ENCODE measurements at regions not wholly inside any gene's neighbourhood (a gene's known extent, or its start where the extent isn't known, plus 50 kb on each side); places are given as distances from the start of the nearest gene placed in this dataset.

DNA sequence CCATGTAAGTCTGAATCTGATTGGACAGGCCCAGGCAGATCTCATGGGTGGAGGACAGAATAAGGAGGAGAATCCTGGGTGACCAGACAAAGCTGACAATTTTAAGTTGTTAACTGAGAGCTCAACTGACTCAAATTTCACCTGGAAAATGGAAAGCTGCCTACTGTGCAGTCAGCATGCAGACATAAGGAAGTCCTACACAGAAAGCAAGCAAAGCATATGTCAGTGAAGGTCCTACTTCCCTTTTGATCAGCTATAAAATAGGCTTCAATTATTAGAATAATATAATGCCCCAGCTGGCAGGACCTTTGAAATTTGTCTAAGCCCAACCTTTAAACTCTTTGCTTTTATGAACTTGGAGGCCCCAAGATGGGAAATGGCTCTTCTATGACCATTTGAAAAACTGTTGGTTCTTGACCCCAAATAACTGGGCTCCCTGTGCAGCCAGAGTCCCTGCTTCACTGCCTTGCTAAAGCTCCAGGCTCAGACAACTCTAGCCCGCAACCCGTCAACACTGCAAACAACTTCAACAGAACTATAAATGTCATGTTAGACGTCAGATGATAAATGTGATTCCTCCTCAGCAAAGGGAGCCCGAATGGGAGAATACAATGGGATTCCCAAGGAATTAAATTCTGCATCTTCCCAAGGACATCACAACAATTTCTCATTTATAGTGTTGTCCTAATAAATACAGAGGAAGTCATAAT, 118.9 kb upstream of the ADRA1B start:
- Histone ChIP-seq H3K27ac (ENCODE audit: low read depth, low read length) (no peak overlapping the region), H2BK15ac (replicated peaks; ENCODE audit: low read depth) (no peak overlapping the region), H4K5ac (ENCODE audit: low read length) (no peak overlapping the region), H3K56ac (ENCODE audit: low read length) (no peak overlapping the region), H3K9ac (ENCODE audit: low read length) (no peak overlapping the region), H3K79me1 (ENCODE audit: low read length) (no peaks in the 10 kb centered on the region), H3K4me3 (ENCODE audit: low read length) (no peak overlapping the region), H3K23ac (ENCODE audit: low read length) (no peak overlapping the region), H4K8ac (ENCODE audit: low read depth, low read length) (no peak overlapping the region), H2BK120ac (ENCODE audit: low read depth, low read length) (no peak overlapping the region), H2AK5ac (ENCODE audit: low read length) (no peak overlapping the region), H2BK5ac (ENCODE audit: low read length) (no peak overlapping the region), H3K27me3 (ENCODE audit: insufficient read depth, low read length, poor library complexity) (no peaks in the 10 kb centered on the region), H3K4ac (ENCODE audit: low read depth, low read length) (no peak overlapping the region), H3K36me3 (ENCODE audit: control insufficient read depth, insufficient read depth, low read length) (no peaks in the 10 kb centered on the region), H3K4me2 (ENCODE audit: low read length) (no peak overlapping the region), H3K4me1 (ENCODE audit: control insufficient read depth, low read depth, low read length) (no peaks in the 10 kb centered on the region), H3K79me2 (ENCODE audit: control insufficient read depth, insufficient read depth, low read length) (no peaks in the 10 kb centered on the region), H3K18ac (ENCODE audit: low read length) (no peak overlapping the region)
- DNase-seq: no peak
- no CpG with 5 or more reads among the region's 4 CpGs for WGBS (ENCODE audit: extremely low coverage, insufficient coverage, low lambda C conversion rate)

DNA sequence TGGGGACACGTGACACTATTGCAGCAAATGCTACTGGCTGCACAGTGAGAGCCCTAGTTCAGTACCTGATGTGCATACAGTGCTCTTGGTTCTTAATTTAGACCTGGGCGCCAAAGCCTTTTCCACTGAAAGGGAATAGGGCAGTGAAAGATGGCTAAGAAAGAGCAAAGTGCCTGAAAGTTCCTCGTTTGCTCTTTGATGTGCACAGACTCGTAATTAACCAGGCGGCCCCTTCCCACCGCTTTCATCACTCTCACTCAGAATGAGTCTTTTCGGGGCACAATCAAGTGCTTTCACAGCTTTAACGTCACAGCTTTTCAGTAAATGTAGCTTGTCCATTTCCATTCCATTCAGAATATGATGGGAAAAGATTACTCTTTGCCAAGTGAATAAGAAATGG, 116.6 kb upstream of the ADRA1B start:
- Histone ChIP-seq H4K8ac (ENCODE audit: low read depth, low read length) (no peak overlapping the region), H2BK5ac (ENCODE audit: low read length) (no peak overlapping the region), H2BK15ac (replicated peaks; ENCODE audit: low read depth) (no peak overlapping the region), H3K18ac (ENCODE audit: low read length) (no peak overlapping the region), H2BK120ac (ENCODE audit: low read depth, low read length) (no peak overlapping the region), H3K27ac (ENCODE audit: low read depth, low read length) (no peak overlapping the region), H3K36me3 (ENCODE audit: control insufficient read depth, insufficient read depth, low read length) (no peaks in the 10 kb centered on the region), H3K9ac (ENCODE audit: low read length) (no peak overlapping the region), H3K27me3 (ENCODE audit: insufficient read depth, low read length, poor library complexity) (no peaks in the 10 kb centered on the region), H3K4me2 (ENCODE audit: low read length) (no peak overlapping the region), H3K79me1 (ENCODE audit: low read length) (no peaks in the 10 kb centered on the region), H3K4me3 (ENCODE audit: low read length) (no peak overlapping the region), H3K4me1 (ENCODE audit: control insufficient read depth, low read depth, low read length) (no peaks in the 10 kb centered on the region), H3K4ac (ENCODE audit: low read depth, low read length) (no peak overlapping the region), H3K79me2 (ENCODE audit: control insufficient read depth, insufficient read depth, low read length) (no peaks in the 10 kb centered on the region), H4K5ac (ENCODE audit: low read length) (no peak overlapping the region), H3K23ac (ENCODE audit: low read length) (no peak overlapping the region), H2AK5ac (ENCODE audit: low read length) (no peak overlapping the region), H3K56ac (ENCODE audit: low read length) (no peak overlapping the region)
- WGBS (ENCODE audit: extremely low coverage, insufficient coverage, low lambda C conversion rate): no CpG with 5 or more reads among the region's 8 CpGs
- DNase-seq: no peak

- no peak overlapping the region for H3K27ac ChIP-seq (ENCODE audit: low read depth, low read length)
- H3K4me1 ChIP-seq (ENCODE audit: control insufficient read depth, low read depth, low read length): no peaks in the 10 kb centered on the region
- H3K4me2 ChIP-seq (ENCODE audit: low read length): no peak overlapping the region
- H2BK120ac ChIP-seq (ENCODE audit: low read depth, low read length): no peak overlapping the region
- H3K27me3 ChIP-seq (ENCODE audit: insufficient read depth, low read length, poor library complexity): no peaks in the 10 kb centered on the region
- no peak overlapping the region for H4K5ac ChIP-seq (ENCODE audit: low read length)
- no peak overlapping the region for H4K8ac ChIP-seq (ENCODE audit: low read depth, low read length)
- no peak overlapping the region for H3K4me3 ChIP-seq (ENCODE audit: low read length)
- no peak overlapping the region for H3K18ac ChIP-seq (ENCODE audit: low read length)
- H3K79me2 ChIP-seq (ENCODE audit: control insufficient read depth, insufficient read depth, low read length): no peaks in the 10 kb centered on the region
- H2BK15ac ChIP-seq (replicated peaks; ENCODE audit: low read depth): no peak overlapping the region
- no CpG with 5 or more reads among the region's 8 CpGs for WGBS (ENCODE audit: extremely low coverage, insufficient coverage, low lambda C conversion rate)
- no peaks in the 10 kb centered on the region for H3K36me3 ChIP-seq (ENCODE audit: control insufficient read depth, insufficient read depth, low read length)
- no peaks in the 10 kb centered on the region for H3K79me1 ChIP-seq (ENCODE audit: low read length)
- no peak overlapping the region for H2AK5ac ChIP-seq (ENCODE audit: low read length)
- no peak overlapping the region for H2BK5ac ChIP-seq (ENCODE audit: low read length)
- H3K23ac ChIP-seq (ENCODE audit: low read length): no peak overlapping the region
- H3K4ac ChIP-seq (ENCODE audit: low read depth, low read length): no peak overlapping the region
- no peak for DNase-seq
- no peak overlapping the region for H3K56ac ChIP-seq (ENCODE audit: low read length)
- no peak overlapping the region for H3K9ac ChIP-seq (ENCODE audit: low read length)
Observed at GRCh38 chr5:159800131-159800840, 116.0 kb upstream of the ADRA1B start.

GRCh38 chr5:159801303-159801702, 115.0 kb upstream of the ADRA1B start:
- H3K4me3 ChIP-seq (ENCODE audit: low read length): no peak overlapping the region
- no peaks in the 10 kb centered on the region for H3K79me2 ChIP-seq (ENCODE audit: control insufficient read depth, insufficient read depth, low read length)
- H4K8ac ChIP-seq (ENCODE audit: low read depth, low read length): no peak overlapping the region
- H3K36me3 ChIP-seq (ENCODE audit: control insufficient read depth, insufficient read depth, low read length): no peaks in the 10 kb centered on the region
- no peak overlapping the region for H4K5ac ChIP-seq (ENCODE audit: low read length)
- no peak overlapping the region for H2BK120ac ChIP-seq (ENCODE audit: low read depth, low read length)
- H3K27me3 ChIP-seq (ENCODE audit: insufficient read depth, low read length, poor library complexity): no peaks in the 10 kb centered on the region
- no peaks in the 10 kb centered on the region for H3K4me1 ChIP-seq (ENCODE audit: control insufficient read depth, low read depth, low read length)
- H2BK5ac ChIP-seq (ENCODE audit: low read length): no peak overlapping the region
- H3K4ac ChIP-seq (ENCODE audit: low read depth, low read length): no peak overlapping the region
- H3K23ac ChIP-seq (ENCODE audit: low read length): no peak overlapping the region
- H3K9ac ChIP-seq (ENCODE audit: low read length): no peak overlapping the region
- H2AK5ac ChIP-seq (ENCODE audit: low read length): no peak overlapping the region
- no peak overlapping the region for H3K27ac ChIP-seq (ENCODE audit: low read depth, low read length)
- H3K18ac ChIP-seq (ENCODE audit: low read length): no peak overlapping the region
- DNase-seq: no peak
- no CpG with 5 or more reads among the region's 8 CpGs for WGBS (ENCODE audit: extremely low coverage, insufficient coverage, low lambda C conversion rate)
- no peak overlapping the region for H3K4me2 ChIP-seq (ENCODE audit: low read length)
- no peak overlapping the region for H2BK15ac ChIP-seq (replicated peaks; ENCODE audit: low read depth)
- H3K79me1 ChIP-seq (ENCODE audit: low read length): no peaks in the 10 kb centered on the region
- no peak overlapping the region for H3K56ac ChIP-seq (ENCODE audit: low read length)

DNA sequence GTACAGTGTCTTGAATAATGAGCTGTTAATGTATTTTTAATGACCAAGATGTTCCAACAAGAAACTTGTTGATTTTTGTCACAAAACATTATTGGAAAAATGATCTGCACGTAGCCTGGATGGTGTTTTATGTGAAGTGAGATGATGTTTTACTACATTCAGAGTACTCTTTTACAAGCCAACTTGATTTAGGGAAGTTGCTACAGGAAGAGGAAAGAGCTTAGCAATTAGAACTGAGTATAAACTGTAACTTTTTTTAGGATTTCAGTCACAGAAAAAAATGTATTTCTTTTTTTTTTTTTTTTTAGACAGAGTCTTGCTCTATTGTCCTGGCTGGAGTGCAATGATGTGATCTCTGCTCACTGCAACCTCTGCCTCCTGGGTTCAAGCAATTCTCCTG, 113.6 kb upstream of the ADRA1B start:
- H2AK5ac ChIP-seq (ENCODE audit: low read length): no peak overlapping the region
- no peaks in the 10 kb centered on the region for H3K79me1 ChIP-seq (ENCODE audit: low read length)
- no peak overlapping the region for H3K4me2 ChIP-seq (ENCODE audit: low read length)
- no peak overlapping the region for H4K5ac ChIP-seq (ENCODE audit: low read length)
- H3K56ac ChIP-seq (ENCODE audit: low read length): no peak overlapping the region
- DNase-seq: no peak
- H3K4me3 ChIP-seq (ENCODE audit: low read length): no peak overlapping the region
- H2BK15ac ChIP-seq (replicated peaks; ENCODE audit: low read depth): no peak overlapping the region
- no peak overlapping the region for H2BK5ac ChIP-seq (ENCODE audit: low read length)
- no peak overlapping the region for H3K9ac ChIP-seq (ENCODE audit: low read length)
- H2BK120ac ChIP-seq (ENCODE audit: low read depth, low read length): no peak overlapping the region
- H3K4me1 ChIP-seq (ENCODE audit: control insufficient read depth, low read depth, low read length): no peaks in the 10 kb centered on the region
- no peak overlapping the region for H3K18ac ChIP-seq (ENCODE audit: low read length)
- no CpG with 5 or more reads among the region's 1 CpG for WGBS (ENCODE audit: extremely low coverage, insufficient coverage, low lambda C conversion rate)
- no peaks in the 10 kb centered on the region for H3K36me3 ChIP-seq (ENCODE audit: control insufficient read depth, insufficient read depth, low read length)
- no peaks in the 10 kb centered on the region for H3K79me2 ChIP-seq (ENCODE audit: control insufficient read depth, insufficient read depth, low read length)
- H4K8ac ChIP-seq (ENCODE audit: low read depth, low read length): no peak overlapping the region
- H3K27ac ChIP-seq (ENCODE audit: low read depth, low read length): no peak overlapping the region
- no peak overlapping the region for H3K4ac ChIP-seq (ENCODE audit: low read depth, low read length)
- no peak overlapping the region for H3K23ac ChIP-seq (ENCODE audit: low read length)
- no peaks in the 10 kb centered on the region for H3K27me3 ChIP-seq (ENCODE audit: insufficient read depth, low read length, poor library complexity)
